Osteoblast (primary cell): ENCODE measurements at regions not wholly inside any gene's neighbourhood (a gene's known extent, or its start where the extent isn't known, plus 50 kb on each side); places are given as distances from the start of the nearest gene placed in this dataset.

Source experiments
- DNase-seq: peaks from one replicate; pipeline ENCODE4 v3.0.0; 2011; ENCODE audit warnings: low spot score, mixed read lengths; ENCODE audit not compliant: insufficient read length; ENCODE audit errors: missing footprints
- H2AFZ ChIP-seq: 2 replicates; pipeline ENCODE4 v1.6.0; 2011; ENCODE audit warnings: mild to moderate bottlenecking, low read length
- H3K27ac ChIP-seq: 2 replicates; pipeline ENCODE4 v1.5.1; 2011; ENCODE audit warnings: mild to moderate bottlenecking, low read depth, low read length, moderate library complexity
- H3K27me3 ChIP-seq: 2 replicates; pipeline ENCODE4 v1.6.0; 2012; ENCODE audit warnings: mild to moderate bottlenecking, control low read depth, inconsistent platforms, low read length, moderate library complexity; ENCODE audit not compliant: insufficient read depth
- H3K36me3 ChIP-seq: 2 replicates; pipeline ENCODE4 v1.5.1; 2011; ENCODE audit warnings: mild to moderate bottlenecking, low read length, control low read depth, moderate library complexity; ENCODE audit not compliant: insufficient read depth
- H3K4me1 ChIP-seq: 2 replicates; pipeline ENCODE4 v1.5.1; 2011; ENCODE audit warnings: mild to moderate bottlenecking, low read length, control low read depth, moderate library complexity; ENCODE audit not compliant: insufficient read depth
- H3K4me2 ChIP-seq: 2 replicates; pipeline ENCODE4 v1.6.0; 2011; ENCODE audit warnings: mild to moderate bottlenecking, low read length; ENCODE audit not compliant: insufficient read depth
- H3K4me3 ChIP-seq: fragments of 200-600 bp; sonication (generic); 3 replicates; pipeline ENCODE4 v1.5.1; 2012; ENCODE audit warnings: mild to moderate bottlenecking, low read length, inconsistent platforms; ENCODE audit not compliant: insufficient read depth
- H3K79me2 ChIP-seq: 2 replicates; pipeline ENCODE4 v1.6.0; 2012; ENCODE audit warnings: mild to moderate bottlenecking, low read length, control low read depth, inconsistent platforms; ENCODE audit not compliant: insufficient read depth
- H3K9me3 ChIP-seq: 2 replicates; pipeline ENCODE4 v1.5.1; 2011; ENCODE audit warnings: low read depth, low read length, control low read depth
- H4K20me1 ChIP-seq: 2 replicates; pipeline ENCODE4 v1.6.0; 2012; ENCODE audit warnings: mild to moderate bottlenecking, low read length, control low read depth; ENCODE audit not compliant: insufficient read depth
- CTCF ChIP-seq: IDR thresholded peaks from 2 replicates; pipeline ENCODE4 v1.5.1; 2011; ENCODE audit warnings: mild to moderate bottlenecking, low read depth, low read length, moderate library complexity; ENCODE audit errors: extremely low read depth

GRCh38 chr4:43330288-43330687 is 437.8 kb downstream of the GRXCR1 start:
- Histone ChIP-seq H3K36me3 (no peaks in the 10 kb centered on the region), H3K27me3 (no peaks in the 10 kb centered on the region), H3K79me2 (no peaks in the 10 kb centered on the region), H3K4me1 (peaks cover 16% of the 10 kb centered on the region), H3K4me3 (no peak overlapping the region), H3K9me3 (no peaks in the 10 kb centered on the region), H3K27ac (peak overlapping the region; percentile 67), H3K4me2 (no peak overlapping the region), H4K20me1 (no peaks in the 10 kb centered on the region), H2AFZ (no peak overlapping the region)
- TF ChIP-seq CTCF = no peak
- peak; percentile 32 for DNase-seq

- Histone ChIP-seq H3K79me2 (no peaks in the 10 kb centered on the region), H3K9me3 (no peaks in the 10 kb centered on the region), H3K27ac (peak overlapping the region; percentile 67), H3K4me1 (peaks cover 16% of the 10 kb centered on the region), H3K27me3 (no peaks in the 10 kb centered on the region), H4K20me1 (no peaks in the 10 kb centered on the region), H3K4me3 (no peak overlapping the region), H2AFZ (peak overlapping the region; percentile 4), H3K4me2 (peak overlapping the region; percentile 43), H3K36me3 (no peaks in the 10 kb centered on the region)
- TF ChIP-seq CTCF = no peak
- DNase-seq = no peak
These were observed 438.9 kb downstream of the GRXCR1 start for GRCh38 chr4:43331226-43332051.

GRCh38 chr4:43332052-43332425 is 439.5 kb downstream of the GRXCR1 start:
- peak overlapping the region; percentile 4 for H2AFZ ChIP-seq
- no peaks in the 10 kb centered on the region for H3K27me3 ChIP-seq
- no peaks in the 10 kb centered on the region for H3K36me3 ChIP-seq
- peak overlapping the region; percentile 43 for H3K4me2 ChIP-seq
- H3K4me1 ChIP-seq = peaks cover 16% of the 10 kb centered on the region
- peak; percentile 10 for DNase-seq
- H3K9me3 ChIP-seq = no peaks in the 10 kb centered on the region
- no peaks in the 10 kb centered on the region for H4K20me1 ChIP-seq
- TF ChIP-seq CTCF = no peak
- no peaks in the 10 kb centered on the region for H3K79me2 ChIP-seq
- H3K27ac ChIP-seq = peak overlapping the region; percentile 67
- H3K4me3 ChIP-seq = no peak overlapping the region

- Histone ChIP-seq H3K79me2 (no peaks in the 10 kb centered on the region), H3K4me1 (peaks cover 20% of the 10 kb centered on the region), H3K4me2 (no peak overlapping the region), H3K36me3 (no peaks in the 10 kb centered on the region), H3K27me3 (no peaks in the 10 kb centered on the region), H3K9me3 (no peaks in the 10 kb centered on the region), H3K4me3 (no peak overlapping the region), H4K20me1 (no peaks in the 10 kb centered on the region), H3K27ac (peak overlapping the region; percentile 26), H2AFZ (no peak overlapping the region)
- DNase-seq = no peak
- TF ChIP-seq CTCF = no peak
These were observed 445.2 kb downstream of the GRXCR1 start for GRCh38 chr4:43337707-43338106.
